HCT116 (cell line): ENCODE measurements at regions not wholly inside any gene's neighbourhood (a gene's known extent, or its start where the extent isn't known, plus 50 kb on each side); places are given as distances from the start of the nearest gene placed in this dataset.

Experiments
- ATAC-seq: fragments of 200-7000 bp; cut with Tn5 transposase; 2 replicates; pipeline ENCODE4 v1.9.1; 2020; ENCODE audit warnings: mild to moderate bottlenecking, moderate library complexity
- BruUV-seq: library from RNA; stranded (reverse); fragments of 400-500 nt; replicated peaks from 2 replicates; lab custom pipeline; 2021; lab: Mats Ljungman, UMichigan
- CTCF ChIA-PET: fragments of 300-600 bp; sonication (Branson Sonifier 250); formaldehyde crosslinking; loops from one replicate; lab custom pipeline; 2021; ENCODE audit warnings: antibody characterized with exemption; lab: Charles Lee
- POLR2A ChIA-PET: fragments of 300-600, 350-600 bp; sonication (Branson Sonifier 250); formaldehyde crosslinking; loops from one replicate; lab custom pipeline; 2021; ENCODE audit warnings: antibody characterized with exemption; lab: Charles Lee
- RAD21 ChIA-PET, 2 experiments: fragments of 300-600 bp; sonication (Branson Sonifier 250); formaldehyde crosslinking; loops; one replicate each; lab custom pipeline; 2023; ENCODE audit warnings: low total read pairs in 2 of 2; ENCODE audit not compliant: uncharacterized antibody in 2 of 2, unreplicated experiment in 2 of 2, low non-redundant PET in 1 of 2; lab: Charles Lee
- DNase-seq: peaks from one replicate; pipeline ENCODE4 v3.0.0-alpha.2; 2010; ENCODE audit warnings: low read depth, low spot score
- H2AFZ ChIP-seq: fragments of 200-600 bp; shearing (Covaris generic), sonication (generic); 2 replicates; pipeline ENCODE4 v1.6.1; 2017; ENCODE audit warnings: low read depth, mixed run types, mixed read lengths, antibody characterized with exemption, low read length; ENCODE audit not compliant: poor library complexity, severe bottlenecking
- H3K27ac ChIP-seq: 2 replicates; pipeline ENCODE4 v1.5.1; 2012; ENCODE audit warnings: low read depth, low read length
- H3K27me3 ChIP-seq: fragments of 200-600 bp; sonication (generic); 2 replicates; pipeline ENCODE4 v1.6.1; 2016; ENCODE audit warnings: mixed run types, low read length, mixed read lengths; ENCODE audit not compliant: insufficient read depth
- H3K36me3 ChIP-seq, 2 experiments: fragments of 200-500 bp in 1 of 2; fragments of 200-600 bp in 1 of 2; sonication (Bioruptor generic) in 1 of 2; sonication (generic) in 1 of 2; 2 replicates each; pipeline versions ENCODE4 v1.5.1 to v1.6.1; 2014 to 2016; ENCODE audit warnings: low read length in 2 of 2, inconsistent platforms in 1 of 2, mixed read lengths in 1 of 2, mixed run types in 1 of 2; ENCODE audit not compliant: insufficient read depth in 2 of 2, control insufficient read depth in 1 of 2
- H3K4me1 ChIP-seq, 2 experiments: fragments of 200-600 bp in 1 of 2; sonication (generic) in 1 of 2; 2 replicates each; pipeline versions ENCODE4 v1.5.1 to v1.6.1; 2012 to 2017; ENCODE audit warnings: low read length in 2 of 2, inconsistent platforms in 1 of 2, mild to moderate bottlenecking in 1 of 2, mixed read lengths in 1 of 2, mixed run types in 1 of 2, moderate library complexity in 1 of 2; ENCODE audit not compliant: insufficient read depth in 2 of 2, control insufficient read depth in 1 of 2
- H3K4me2 ChIP-seq: fragments of 200-600 bp; sonication (generic); 2 replicates; pipeline ENCODE4 v1.6.1; 2017; ENCODE audit warnings: mixed run types, low read length, mixed read lengths
- H3K4me3 ChIP-seq, 2 experiments: fragments of 200-600 bp in 1 of 2; sonication (generic) in 1 of 2; replicated peaks in 1 of 2; 2 replicates each; pipeline ENCODE4 v1.5.1; 2011 to 2016; ENCODE audit warnings: low read length in 2 of 2, control low read depth in 1 of 2, low read depth in 1 of 2, mild to moderate bottlenecking in 1 of 2, mixed read lengths in 1 of 2, mixed run types in 1 of 2
- H3K79me2 ChIP-seq: fragments of 200-600 bp; sonication (generic); 2 replicates; pipeline ENCODE4 v1.6.1; 2017; ENCODE audit warnings: mild to moderate bottlenecking, mixed run types, low read length, moderate library complexity, mixed read lengths; ENCODE audit not compliant: insufficient read depth
- H3K9ac ChIP-seq: fragments of 200-600 bp; sonication (generic); 2 replicates; pipeline ENCODE4 v1.6.1; 2016; ENCODE audit warnings: low read length, mixed read lengths
- H3K9me2 ChIP-seq: fragments of 200-600 bp; sonication (generic), shearing (Covaris generic); 2 replicates; pipeline ENCODE4 v1.6.1; 2017; ENCODE audit warnings: mixed run types, mild to moderate bottlenecking, moderate library complexity; ENCODE audit not compliant: insufficient read depth
- H3K9me3 ChIP-seq, 2 experiments: fragments of 200-500 bp in 1 of 2; fragments of 200-600 bp in 1 of 2; sonication (Bioruptor generic) in 1 of 2; sonication (generic) in 1 of 2; 2 replicates each; pipeline ENCODE4 v1.6.1; 2014 to 2017; ENCODE audit warnings: low read length in 2 of 2, mixed read lengths in 2 of 2, inconsistent platforms in 1 of 2, low read depth in 1 of 2, mild to moderate bottlenecking in 1 of 2, mixed run types in 1 of 2, moderate library complexity in 1 of 2; ENCODE audit not compliant: control insufficient read depth in 1 of 2, insufficient read depth in 1 of 2
- H4K20me1 ChIP-seq: fragments of 200-600 bp; sonication (generic), shearing (Covaris generic); 2 replicates; pipeline ENCODE4 v1.6.1; 2017; ENCODE audit warnings: mixed run types, mild to moderate bottlenecking, moderate library complexity; ENCODE audit not compliant: insufficient read depth
- CBX3 ChIP-seq: IDR thresholded peaks from 2 replicates; pipeline ENCODE4 v1.6.1; 2012; ENCODE audit warnings: low read depth
- CEBPB ChIP-seq: IDR thresholded peaks from 2 replicates; pipeline ENCODE4 v1.6.1; 2012; ENCODE audit warnings: low read depth
- ELF1 ChIP-seq: IDR thresholded peaks from 2 replicates; pipeline ENCODE4 v1.6.1; 2012; ENCODE audit warnings: low read depth, borderline replicate concordance
- EZH2 ChIP-seq: fragments of 200-600 bp; sonication (generic); IDR thresholded peaks from 2 replicates; pipeline ENCODE4 v1.6.1; 2017; ENCODE audit warnings: antibody characterized with exemption, mixed run types
- EZH2phosphoT487 ChIP-seq: fragments of 200-600 bp; IDR thresholded peaks from 2 replicates; pipeline ENCODE4 v1.6.1; 2018; ENCODE audit warnings: antibody characterized with exemption, borderline replicate concordance
- FOSL1 ChIP-seq: IDR thresholded peaks from 2 replicates; pipeline ENCODE4 v1.6.1; 2012; ENCODE audit warnings: low read depth
- POLR2A ChIP-seq: IDR thresholded peaks from 2 replicates; pipeline ENCODE4 v1.7.0; 2011; ENCODE audit warnings: borderline replicate concordance; ENCODE audit not compliant: insufficient read depth, insufficient read length; ENCODE audit errors: extremely low read depth
- REST ChIP-seq: IDR thresholded peaks from 2 replicates; pipeline ENCODE4 v1.6.1; 2012; ENCODE audit warnings: low read depth
- SIN3A ChIP-seq: IDR thresholded peaks from 2 replicates; pipeline ENCODE4 v1.6.1; 2012; ENCODE audit warnings: low read depth
- SP1 ChIP-seq: IDR thresholded peaks from 2 replicates; pipeline ENCODE4 v1.6.1; 2012; ENCODE audit warnings: low read depth
- SRF ChIP-seq: IDR thresholded peaks from 2 replicates; pipeline ENCODE4 v1.6.1; 2012; ENCODE audit warnings: low read depth
- TCF7L2 ChIP-seq: IDR thresholded peaks from 2 replicates; pipeline ENCODE4 v1.7.0; 2011; ENCODE audit warnings: borderline replicate concordance, inconsistent platforms; ENCODE audit not compliant: insufficient read depth, insufficient read length; ENCODE audit errors: extremely low read depth
- YY1 ChIP-seq: IDR thresholded peaks from 2 replicates; pipeline ENCODE4 v1.6.1; 2011; ENCODE audit warnings: low read length, low read depth, moderate library complexity, mild to moderate bottlenecking; ENCODE audit not compliant: insufficient replicate concordance; ENCODE audit errors: extremely low read depth
- ZFX ChIP-seq: fragments of 450-650 bp; IDR thresholded peaks from 2 replicates; pipeline ENCODE4 v1.6.1; 2017
- ZNF274 ChIP-seq: fragments of 200-500 bp; sonication (Bioruptor generic); IDR thresholded peaks from 2 replicates; pipeline ENCODE4 v1.6.1; 2014; ENCODE audit warnings: mild to moderate bottlenecking, low read depth, low read length, inconsistent platforms
- intact Hi-C: fragments of 100-400 bp; cut with micrococcal nuclease; formaldehyde crosslinking; loops from 2 replicates; pipeline ENCODE4 v1.10.0; 2022
- TF ChIP-seq, protein P1 (sequence below): IDR thresholded peaks from 2 replicates; pipeline ENCODE4 v1.6.1; 2012
- TF ChIP-seq, protein P2 (sequence below), 3 experiments: fragments of 200-600 bp in 1 of 3; sonication (generic) in 1 of 3; IDR thresholded peaks in 2 of 3; conservative IDR thresholded peaks in 1 of 3; 2 replicates each; pipeline ENCODE4 v1.5.1; 2012 to 2017; ENCODE audit warnings: low read depth in 2 of 3, low read length in 2 of 3, antibody characterized with exemption in 1 of 3, borderline replicate concordance in 1 of 3, control low read depth in 1 of 3, mild to moderate bottlenecking in 1 of 3, mixed read lengths in 1 of 3, mixed run types in 1 of 3, moderate library complexity in 1 of 3; ENCODE audit not compliant: insufficient read depth in 1 of 3

DNA sequence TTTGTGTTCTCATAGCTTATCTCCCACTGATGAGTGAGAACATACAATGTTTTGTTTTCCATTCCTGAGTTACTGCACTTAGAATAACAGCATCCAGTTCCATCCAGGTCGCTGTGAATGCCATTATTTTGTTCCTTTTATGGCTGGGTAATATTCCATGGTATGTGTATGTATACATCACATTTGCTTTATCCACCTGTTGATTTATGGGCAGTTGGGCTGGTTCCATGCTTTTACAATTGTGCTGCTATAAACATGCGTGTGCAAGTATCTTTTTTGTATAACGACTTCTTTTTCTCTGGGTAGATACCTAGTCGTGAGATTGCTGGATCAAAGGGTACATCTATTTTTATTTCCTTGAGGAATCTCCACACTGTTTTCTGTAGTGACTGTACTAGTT, 74.8 kb downstream of the ZNF280B start:
- H3K27ac ChIP-seq, result no peak overlapping the region
- no peak overlapping the region for H3K4me2 ChIP-seq
- DNase-seq (no peak), ATAC-seq (no peak)
- no TSS peak for BruUV-seq
- no peaks in the 10 kb centered on the region for H4K20me1 ChIP-seq
- no peak overlapping the region for H2AFZ ChIP-seq
- RAD21 ChIA-PET, result no interaction called here
- intact Hi-C loops, result no loop called here
- no peaks in the 10 kb centered on the region for H3K4me1 ChIP-seq
- TF ChIP-seq, protein P1, sequence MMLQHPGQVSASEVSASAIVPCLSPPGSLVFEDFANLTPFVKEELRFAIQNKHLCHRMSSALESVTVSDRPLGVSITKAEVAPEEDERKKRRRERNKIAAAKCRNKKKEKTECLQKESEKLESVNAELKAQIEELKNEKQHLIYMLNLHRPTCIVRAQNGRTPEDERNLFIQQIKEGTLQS, result no peak
- TF ChIP-seq ZNF274 (no peak), EZH2 (no peak), SP1 (no peak), FOSL1 (no peak), ZFX (no peak), EZH2phosphoT487 (no peak), REST (no peak), SIN3A (no peak), YY1 (no peak), ELF1 (no peak), POLR2A (no peak), TCF7L2 (no peak), SRF (no peak), CBX3 (no peak), CEBPB (no peak)
- TF ChIP-seq, protein P2, sequence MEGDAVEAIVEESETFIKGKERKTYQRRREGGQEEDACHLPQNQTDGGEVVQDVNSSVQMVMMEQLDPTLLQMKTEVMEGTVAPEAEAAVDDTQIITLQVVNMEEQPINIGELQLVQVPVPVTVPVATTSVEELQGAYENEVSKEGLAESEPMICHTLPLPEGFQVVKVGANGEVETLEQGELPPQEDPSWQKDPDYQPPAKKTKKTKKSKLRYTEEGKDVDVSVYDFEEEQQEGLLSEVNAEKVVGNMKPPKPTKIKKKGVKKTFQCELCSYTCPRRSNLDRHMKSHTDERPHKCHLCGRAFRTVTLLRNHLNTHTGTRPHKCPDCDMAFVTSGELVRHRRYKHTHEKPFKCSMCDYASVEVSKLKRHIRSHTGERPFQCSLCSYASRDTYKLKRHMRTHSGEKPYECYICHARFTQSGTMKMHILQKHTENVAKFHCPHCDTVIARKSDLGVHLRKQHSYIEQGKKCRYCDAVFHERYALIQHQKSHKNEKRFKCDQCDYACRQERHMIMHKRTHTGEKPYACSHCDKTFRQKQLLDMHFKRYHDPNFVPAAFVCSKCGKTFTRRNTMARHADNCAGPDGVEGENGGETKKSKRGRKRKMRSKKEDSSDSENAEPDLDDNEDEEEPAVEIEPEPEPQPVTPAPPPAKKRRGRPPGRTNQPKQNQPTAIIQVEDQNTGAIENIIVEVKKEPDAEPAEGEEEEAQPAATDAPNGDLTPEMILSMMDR (IDR thresholded peaks at IDR 0.05 in 2 of 3, conservative IDR thresholded peaks at IDR 0.05 in 1 of 3; ENCODE audit: borderline replicate concordance in 1 of 3, insufficient read depth in 1 of 3, low read depth in 2 of 3, low read length in 2 of 3), result no peak
- no peaks in the 10 kb centered on the region for H3K9me2 ChIP-seq
- CTCF ChIA-PET, result no interaction called here
- peaks cover 11% of the 10 kb centered on the region for H3K27me3 ChIP-seq
- no peaks in the 10 kb centered on the region for H3K79me2 ChIP-seq
- H3K4me3 ChIP-seq, result no peak overlapping the region
- no peak overlapping the region for H3K9ac ChIP-seq
- H3K9me3 ChIP-seq, result no peaks in the 10 kb centered on the region
- no peaks in the 10 kb centered on the region for H3K36me3 ChIP-seq
- POLR2A ChIA-PET, result no interaction called here
